COLO668 (cell line): ENCODE measurements at regions not wholly inside any gene's neighbourhood (a gene's known extent, or its start where the extent isn't known, plus 50 kb on each side); places are given as distances from the start of the nearest gene placed in this dataset.

ENCODE experiments used
- DNase-seq: peaks from one replicate; lab custom pipeline; 2025; ENCODE audit not compliant: unreplicated experiment; lab: John Stamatoyannopoulos, UW

- no peak for DNase-seq
Observed at GRCh38 chr9:1732670-1733069, 282.5 kb upstream of the SMARCA2 start.

- no peak for DNase-seq
Observed at GRCh38 chr9:1738511-1739100, 276.5 kb upstream of the SMARCA2 start.

GRCh38 chr9:1743121-1743960, 271.8 kb upstream of the SMARCA2 start:
- DNase-seq = no peak

DNA sequence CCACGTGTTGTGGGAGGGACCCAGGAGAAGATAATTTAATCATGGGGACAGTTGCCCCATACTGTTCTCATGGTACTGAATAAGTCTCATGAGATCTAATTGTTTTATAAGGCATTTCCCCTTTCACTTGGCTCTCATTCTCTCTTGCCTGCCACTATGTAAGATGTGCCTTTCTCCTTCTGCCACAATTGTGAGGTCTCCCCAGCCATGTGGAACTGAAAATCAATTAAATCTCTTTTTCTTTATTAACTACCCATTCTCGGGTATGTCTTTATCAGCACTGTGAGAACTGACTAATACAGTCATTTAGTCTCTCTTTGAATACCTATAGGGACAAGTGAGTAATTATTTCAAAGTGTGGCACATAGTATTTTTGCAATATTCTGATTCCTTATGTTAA, 269.2 kb upstream of the SMARCA2 start:
- DNase-seq = no peak

DNA sequence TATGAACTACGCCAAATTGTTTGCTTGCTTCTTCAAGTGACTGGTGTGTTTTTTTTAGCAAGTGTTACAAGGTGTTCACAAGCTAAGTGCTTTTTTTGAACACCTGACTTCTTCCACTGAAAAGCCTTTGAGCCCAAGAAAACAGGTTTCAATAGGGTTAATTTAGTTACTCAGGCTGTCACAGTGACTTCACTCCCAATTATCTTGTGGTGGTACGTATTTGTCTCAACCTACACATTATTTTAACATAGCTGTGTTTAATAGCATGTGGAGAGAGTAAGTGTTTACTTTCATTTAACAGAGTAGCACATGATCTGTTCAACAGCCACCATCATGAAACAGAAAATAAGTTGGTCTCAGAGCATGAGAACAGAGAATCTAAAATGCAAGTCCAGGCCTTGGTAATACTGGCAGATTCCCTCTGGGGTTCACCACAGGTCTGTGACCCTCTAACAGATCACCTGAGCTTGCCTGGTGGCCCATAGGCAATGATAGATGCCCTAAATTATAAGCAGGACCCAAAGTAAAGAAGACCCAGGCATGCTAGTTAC, 267.7 kb upstream of the SMARCA2 start:
- DNase-seq = no peak

DNA sequence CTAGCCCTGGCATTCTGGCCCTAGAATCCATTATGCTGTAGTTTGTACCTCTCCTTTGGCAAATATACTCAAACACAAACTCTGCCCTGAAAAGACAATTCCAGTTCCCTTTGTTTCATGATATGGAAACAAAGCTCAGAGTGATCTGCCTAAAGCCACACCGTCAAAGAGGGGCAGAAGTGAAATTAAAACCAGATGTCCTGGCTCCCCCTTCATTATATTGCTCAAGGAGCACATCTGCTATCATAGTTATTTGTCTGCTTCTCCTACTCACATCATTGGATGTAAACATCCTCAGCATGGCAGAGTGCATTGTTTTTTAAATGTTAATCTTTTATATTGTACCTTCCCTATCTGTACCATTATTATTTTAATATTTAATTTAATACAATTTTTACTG, 266.7 kb upstream of the SMARCA2 start:
- no peak for DNase-seq

GRCh38 chr9:1757186-1757585, 258.0 kb upstream of the SMARCA2 start:
- no peak for DNase-seq

DNA sequence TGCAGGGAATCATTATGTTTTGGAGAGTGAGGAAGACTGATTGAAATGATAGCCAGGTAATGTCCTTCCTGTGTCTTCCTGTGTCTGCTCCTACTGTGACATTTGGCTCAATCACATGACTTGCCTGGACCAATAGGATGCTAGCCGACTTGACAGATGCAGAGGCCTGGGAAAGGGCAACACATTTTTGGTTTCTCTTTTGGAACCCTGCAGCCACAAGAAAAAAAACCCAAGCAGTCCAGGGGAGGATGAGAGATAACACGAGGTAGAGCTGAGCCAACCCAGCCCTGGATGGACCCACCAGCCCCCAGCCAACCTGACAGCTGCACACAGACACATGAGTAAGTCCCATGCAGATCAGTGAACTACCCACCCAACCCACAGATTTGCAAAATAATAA, 256.1 kb upstream of the SMARCA2 start:
- no peak for DNase-seq

DNA sequence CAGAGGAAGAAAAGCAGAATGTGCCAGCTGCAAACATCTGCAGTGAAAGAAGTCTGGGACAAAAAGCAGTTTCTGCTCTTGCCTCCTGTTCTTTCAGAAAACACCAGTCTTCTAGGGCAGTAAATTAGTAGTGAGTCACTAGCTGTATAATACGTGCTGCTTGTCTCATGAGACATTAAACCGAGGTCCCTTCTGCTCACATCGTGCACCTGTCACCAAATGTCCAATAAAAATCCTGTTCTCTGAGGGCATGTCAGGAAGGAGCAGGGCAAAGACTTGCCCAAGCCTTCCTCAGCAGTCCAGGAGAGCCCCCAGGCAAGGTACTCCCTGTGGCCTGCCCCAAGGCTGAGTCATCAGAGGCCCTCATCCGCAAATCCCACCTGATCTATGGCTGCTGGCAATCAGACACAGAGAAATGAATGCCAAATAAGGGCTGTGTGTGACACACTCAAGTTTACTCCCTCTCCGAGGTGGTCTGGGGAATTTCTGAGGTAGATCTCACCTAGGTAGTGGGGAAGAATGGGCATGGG, 255.3 kb upstream of the SMARCA2 start:
- DNase-seq = peak; percentile 16

GRCh38 chr9:1761807-1762206, 253.3 kb upstream of the SMARCA2 start:
- no peak for DNase-seq

DNA sequence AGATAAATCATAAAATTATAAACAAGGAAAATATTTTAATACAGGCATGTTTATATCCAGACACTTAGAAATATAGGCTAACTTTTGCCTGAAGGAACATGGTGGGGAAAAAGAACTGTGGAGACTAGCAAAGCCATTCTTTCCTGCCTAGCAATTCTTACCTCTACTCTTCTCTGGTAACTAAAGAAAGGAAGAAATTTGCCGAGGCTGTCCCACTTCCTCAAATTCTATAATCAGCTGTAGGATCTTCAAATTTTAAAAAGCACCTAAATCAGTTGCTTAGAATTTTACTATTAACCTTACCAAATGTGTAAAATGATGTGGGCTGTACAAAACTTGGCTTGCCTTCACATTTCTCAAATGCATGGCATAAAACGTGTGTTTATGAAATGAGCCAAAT, 249.1 kb upstream of the SMARCA2 start:
- DNase-seq = no peak

DNA sequence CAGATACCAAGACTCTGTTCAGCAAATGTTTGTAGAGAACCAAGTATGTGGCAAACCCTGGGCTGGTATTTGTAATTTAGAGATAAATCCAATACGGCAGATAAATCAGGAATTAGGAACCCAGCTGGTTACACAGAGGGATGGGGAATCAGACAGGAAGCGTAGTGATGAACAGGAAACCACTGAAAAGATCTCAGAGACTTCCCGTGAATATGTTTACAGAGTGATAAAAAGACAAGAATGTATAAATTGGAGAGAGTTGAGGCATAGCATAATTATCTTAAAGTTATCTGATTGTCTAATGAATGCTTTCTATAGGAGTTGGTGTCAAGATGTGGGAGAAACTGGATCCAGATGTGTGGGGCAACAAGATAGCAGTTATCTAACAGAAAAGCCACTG, 246.6 kb upstream of the SMARCA2 start:
- no peak for DNase-seq

DNA sequence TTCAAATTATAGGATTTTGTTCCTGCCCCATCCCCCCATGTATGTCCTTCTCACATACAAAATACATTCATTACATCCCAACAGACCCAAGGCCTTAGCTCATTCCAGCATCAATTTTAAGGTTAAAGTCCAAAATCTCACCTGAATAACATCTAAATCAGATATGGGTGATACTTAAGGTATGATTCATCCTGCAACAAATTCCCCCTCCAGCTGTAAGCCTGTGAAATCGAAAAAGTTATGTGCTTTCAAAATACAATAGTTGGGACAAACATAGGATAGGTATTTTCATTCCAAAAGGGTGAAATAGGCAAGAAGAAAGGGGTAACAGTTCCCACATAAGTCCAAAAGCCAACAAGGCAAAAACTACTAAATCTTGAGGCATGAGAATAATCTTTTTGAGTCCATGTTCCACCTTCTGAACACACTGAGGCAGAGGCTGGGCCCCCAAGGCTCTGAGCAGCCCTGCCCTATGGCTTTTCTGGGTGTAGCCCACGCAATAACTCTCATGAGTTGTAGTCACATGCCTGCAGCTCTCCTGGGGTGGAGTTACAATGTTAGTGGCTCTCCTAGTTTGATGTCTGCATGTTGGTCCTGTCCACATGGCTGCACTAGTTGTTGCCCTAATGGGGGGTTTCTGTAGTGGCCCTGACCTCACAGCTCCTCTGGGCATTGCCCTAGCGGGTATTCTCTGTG, 243.9 kb upstream of the SMARCA2 start:
- DNase-seq = no peak

DNA sequence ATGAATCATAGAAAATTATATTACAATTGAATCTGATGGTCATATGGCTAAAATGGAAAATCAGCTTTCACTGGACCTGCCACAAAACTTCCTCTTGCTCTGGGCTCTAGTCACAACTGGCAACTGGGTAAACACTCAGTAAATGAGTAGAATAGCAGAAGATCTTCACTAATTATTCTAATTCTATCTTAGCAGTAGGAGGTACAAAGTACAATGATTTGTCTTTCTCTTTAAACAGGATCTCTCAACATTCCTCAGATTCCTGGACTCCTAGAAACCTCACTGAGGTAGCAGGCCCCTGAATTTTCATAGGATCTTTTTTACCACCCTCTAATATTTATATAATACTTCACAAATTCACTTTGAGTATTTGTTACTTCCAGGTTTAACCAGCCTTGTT, 239.9 kb upstream of the SMARCA2 start:
- no peak for DNase-seq

DNA sequence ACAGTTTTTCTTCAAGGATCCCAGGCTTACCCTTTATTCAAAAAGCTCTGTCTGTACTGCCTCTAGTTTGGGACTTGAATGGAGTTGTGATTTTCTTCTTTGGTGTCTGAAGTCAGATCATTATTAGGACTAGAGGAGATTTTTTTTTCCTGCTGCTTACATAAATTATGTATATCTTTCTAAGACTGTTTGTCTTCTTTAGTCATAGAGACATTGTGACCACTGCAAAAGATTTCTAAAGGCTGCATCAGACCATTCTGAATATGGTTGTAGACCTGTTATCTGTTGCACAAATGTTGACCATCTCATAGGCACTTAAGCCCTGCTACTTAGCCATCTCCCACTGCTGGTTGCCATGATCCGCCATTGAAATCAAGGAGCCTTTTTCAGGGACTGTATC, 238.5 kb upstream of the SMARCA2 start:
- no peak for DNase-seq

- DNase-seq = no peak
Observed at GRCh38 chr9:1791191-1791590, 224.0 kb upstream of the SMARCA2 start.

- DNase-seq = no peak
Observed at GRCh38 chr9:1794547-1795270, 220.4 kb upstream of the SMARCA2 start.

- DNase-seq = no peak
Observed at GRCh38 chr9:1804128-1804865, 210.8 kb upstream of the SMARCA2 start.

DNA sequence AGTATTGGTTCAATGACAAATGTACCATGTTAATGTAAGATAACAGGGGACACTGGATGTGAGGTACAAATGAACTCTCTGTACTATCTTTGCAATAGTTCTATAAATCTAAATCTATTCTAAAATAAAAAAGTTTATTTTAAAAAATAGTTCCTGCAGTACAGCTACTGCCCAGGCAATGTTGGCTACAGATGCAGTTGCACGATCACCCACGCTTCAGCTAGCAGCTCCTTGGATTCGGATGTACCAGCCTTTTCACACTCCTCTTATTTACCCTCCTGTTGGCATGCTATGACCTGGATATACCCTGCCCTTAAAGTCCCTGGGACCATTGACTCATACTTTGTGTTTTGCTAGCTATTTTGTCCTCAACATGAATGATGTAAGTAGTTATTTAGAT, 185.4 kb upstream of the SMARCA2 start:
- DNase-seq = no peak

- DNase-seq = no peak
Observed at GRCh38 chr9:1832960-1833359, 182.2 kb upstream of the SMARCA2 start.
